ENCODE measurements at regions not wholly inside any gene's neighbourhood (a gene's known extent, or its start where the extent isn't known, plus 50 kb on each side); places are given as distances from the start of the nearest gene placed in this dataset.

DNA sequence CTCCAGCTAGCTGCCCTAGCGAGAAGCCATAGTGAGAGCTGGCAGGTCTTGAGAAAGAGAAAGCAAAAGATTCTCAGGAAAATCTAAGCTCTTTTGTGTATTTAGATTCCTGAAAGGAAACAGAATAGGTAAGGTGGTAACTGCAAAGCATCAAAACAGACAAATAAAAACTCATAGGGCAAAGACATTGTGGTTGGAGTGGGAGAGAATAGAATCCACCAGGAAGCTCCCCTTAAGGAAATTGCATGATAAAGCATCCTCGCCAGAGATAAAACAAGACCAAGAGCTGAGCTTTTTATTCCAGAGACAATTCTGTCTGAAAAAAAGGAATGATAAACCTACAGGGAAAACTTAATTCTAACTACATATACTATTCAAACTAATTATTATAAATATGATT lies 232.6 kb downstream of the SI start:
- ChIA-PET CTCF (no interaction called here), POLR2A (no interaction called here), RAD21 (ENCODE audit: low non-redundant PET in 1 of 2, low total read pairs in 2 of 2, uncharacterized antibody in 2 of 2, unreplicated experiment in 2 of 2) (interaction anchor here in 1 of 2 experiments (0.6 kb wide), 1 partner anchor 577 kb away, joined by 3 read pairs; no protein-coding TSS in a partner anchor)
- Histone ChIP-seq H3K9me2 (ENCODE audit: insufficient read depth) (no peaks in the 10 kb centered on the region), H4K20me1 (ENCODE audit: insufficient read depth) (no peaks in the 10 kb centered on the region), H3K4me1 (ENCODE audit: control insufficient read depth in 1 of 2, insufficient read depth in 2 of 2, low read length in 2 of 2) (no peaks in the 10 kb centered on the region), H3K4me2 (ENCODE audit: low read length) (no peak overlapping the region), H3K27me3 (ENCODE audit: insufficient read depth, low read length) (no peaks in the 10 kb centered on the region), H3K4me3 (replicated peaks in 1 of 2; ENCODE audit: low read depth in 1 of 2, low read length in 2 of 2) (no peak overlapping the region), H2AFZ (ENCODE audit: low read depth, low read length, poor library complexity, severe bottlenecking) (no peak overlapping the region), H3K27ac (ENCODE audit: low read depth, low read length) (no peak overlapping the region), H3K36me3 (ENCODE audit: control insufficient read depth in 1 of 2, insufficient read depth in 2 of 2, low read length in 2 of 2) (no peaks in the 10 kb centered on the region), H3K9me3 (ENCODE audit: control insufficient read depth in 1 of 2, insufficient read depth in 1 of 2, low read depth in 1 of 2, low read length in 2 of 2) (no peaks in the 10 kb centered on the region), H3K9ac (ENCODE audit: low read length) (no peak overlapping the region), H3K79me2 (ENCODE audit: insufficient read depth, low read length) (no peaks in the 10 kb centered on the region)
- DNase-seq (ENCODE audit: low read depth, low spot score), result no peak
- TF ChIP-seq TCF7L2 (IDR thresholded peaks at IDR 0.05; ENCODE audit: borderline replicate concordance, extremely low read depth, insufficient read depth, insufficient read length), result no peak
- TF ChIP-seq POLR2A (IDR thresholded peaks at IDR 0.05; ENCODE audit: borderline replicate concordance, extremely low read depth, insufficient read depth, insufficient read length), result no peak
- TF ChIP-seq EZH2 (IDR thresholded peaks at IDR 0.05), result no peak
- TF ChIP-seq EGR1 (IDR thresholded peaks at IDR 0.05; ENCODE audit: low read depth), result no peak
- no peak for TF ChIP-seq SRF (IDR thresholded peaks at IDR 0.05; ENCODE audit: low read depth)
- TF ChIP-seq POLR2AphosphoS5 (IDR thresholded peaks at IDR 0.05; ENCODE audit: low read depth, low read length), result no peak
- TF ChIP-seq RAD21 (IDR thresholded peaks at IDR 0.05; ENCODE audit: low read depth), result no peak
- no peak for TF ChIP-seq SIN3A (IDR thresholded peaks at IDR 0.05; ENCODE audit: low read depth)
- TF ChIP-seq, protein P1, sequence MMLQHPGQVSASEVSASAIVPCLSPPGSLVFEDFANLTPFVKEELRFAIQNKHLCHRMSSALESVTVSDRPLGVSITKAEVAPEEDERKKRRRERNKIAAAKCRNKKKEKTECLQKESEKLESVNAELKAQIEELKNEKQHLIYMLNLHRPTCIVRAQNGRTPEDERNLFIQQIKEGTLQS (IDR thresholded peaks at IDR 0.05), result no peak
- no peak for TF ChIP-seq YY1 (IDR thresholded peaks at IDR 0.05; ENCODE audit: extremely low read depth, insufficient replicate concordance, low read depth, low read length)
- TF ChIP-seq CEBPB (IDR thresholded peaks at IDR 0.05; ENCODE audit: low read depth), result no peak
- no peak for TF ChIP-seq ELF1 (IDR thresholded peaks at IDR 0.05; ENCODE audit: borderline replicate concordance, low read depth)
- intact Hi-C loops (cut with micrococcal nuclease), result no loop called here
- BruUV-seq (replicated peaks), result no TSS peak
- no peak for ATAC-seq

DNA sequence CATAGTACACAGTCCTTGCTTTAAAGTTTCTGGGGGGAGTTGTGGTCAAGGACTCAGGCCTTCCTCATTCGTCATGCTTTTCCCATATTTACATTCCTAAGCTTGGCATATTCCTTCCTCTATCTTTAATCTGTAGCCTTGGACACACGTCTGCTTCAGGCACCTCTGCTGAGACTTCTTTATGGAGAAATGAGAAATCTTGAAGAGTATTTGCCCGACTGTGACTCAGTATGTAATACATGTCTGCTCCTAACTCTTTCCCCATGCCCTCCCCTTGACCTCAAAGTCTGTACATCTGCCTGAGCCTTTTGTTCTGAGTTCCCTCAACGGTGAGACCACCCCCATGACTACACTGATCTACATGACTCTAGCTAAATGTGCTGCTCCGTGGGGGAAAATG lies 246.1 kb downstream of the SI start:
- intact Hi-C loops (cut with micrococcal nuclease), result no loop called here
- H2AFZ ChIP-seq (ENCODE audit: low read depth, low read length, poor library complexity, severe bottlenecking), result no peak overlapping the region

More for the DNA sequence above, 246.1 kb downstream of the SI start:
- H3K36me3 ChIP-seq (ENCODE audit: control insufficient read depth in 1 of 2, insufficient read depth in 2 of 2, low read length in 2 of 2), result no peaks in the 10 kb centered on the region
- H3K27ac ChIP-seq (ENCODE audit: low read depth, low read length), result no peak overlapping the region
- no peaks in the 10 kb centered on the region for H3K27me3 ChIP-seq (ENCODE audit: insufficient read depth, low read length)
- BruUV-seq (replicated peaks), result no TSS peak
- H3K79me2 ChIP-seq (ENCODE audit: insufficient read depth, low read length), result no peaks in the 10 kb centered on the region
- no peak overlapping the region for H3K9ac ChIP-seq (ENCODE audit: low read length)
- H3K4me3 ChIP-seq (replicated peaks in 1 of 2; ENCODE audit: low read depth in 1 of 2, low read length in 2 of 2), result no peak overlapping the region
- H3K9me3 ChIP-seq (ENCODE audit: control insufficient read depth in 1 of 2, insufficient read depth in 1 of 2, low read depth in 1 of 2, low read length in 2 of 2), result no peaks in the 10 kb centered on the region
- no peak for DNase-seq (ENCODE audit: low read depth, low spot score)
- no peak overlapping the region for H3K4me2 ChIP-seq (ENCODE audit: low read length)
- no peaks in the 10 kb centered on the region for H3K9me2 ChIP-seq (ENCODE audit: insufficient read depth)
- no peaks in the 10 kb centered on the region for H3K4me1 ChIP-seq (ENCODE audit: control insufficient read depth in 1 of 2, insufficient read depth in 2 of 2, low read length in 2 of 2)
- no peak for TF ChIP-seq RAD21 (IDR thresholded peaks at IDR 0.05; ENCODE audit: low read depth)
- TF ChIP-seq, protein P2, sequence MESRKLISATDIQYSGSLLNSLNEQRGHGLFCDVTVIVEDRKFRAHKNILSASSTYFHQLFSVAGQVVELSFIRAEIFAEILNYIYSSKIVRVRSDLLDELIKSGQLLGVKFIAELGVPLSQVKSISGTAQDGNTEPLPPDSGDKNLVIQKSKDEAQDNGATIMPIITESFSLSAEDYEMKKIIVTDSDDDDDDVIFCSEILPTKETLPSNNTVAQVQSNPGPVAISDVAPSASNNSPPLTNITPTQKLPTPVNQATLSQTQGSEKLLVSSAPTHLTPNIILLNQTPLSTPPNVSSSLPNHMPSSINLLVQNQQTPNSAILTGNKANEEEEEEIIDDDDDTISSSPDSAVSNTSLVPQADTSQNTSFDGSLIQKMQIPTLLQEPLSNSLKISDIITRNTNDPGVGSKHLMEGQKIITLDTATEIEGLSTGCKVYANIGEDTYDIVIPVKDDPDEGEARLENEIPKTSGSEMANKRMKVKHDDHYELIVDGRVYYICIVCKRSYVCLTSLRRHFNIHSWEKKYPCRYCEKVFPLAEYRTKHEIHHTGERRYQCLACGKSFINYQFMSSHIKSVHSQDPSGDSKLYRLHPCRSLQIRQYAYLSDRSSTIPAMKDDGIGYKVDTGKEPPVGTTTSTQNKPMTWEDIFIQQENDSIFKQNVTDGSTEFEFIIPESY (IDR thresholded peaks at IDR 0.05; ENCODE audit: extremely low read depth, insufficient replicate concordance, low read length), result no peak
- no peak for TF ChIP-seq JUND (IDR thresholded peaks at IDR 0.05)
- no peak for TF ChIP-seq EZH2 (IDR thresholded peaks at IDR 0.05)
- no peak for TF ChIP-seq SP1 (IDR thresholded peaks at IDR 0.05; ENCODE audit: low read depth)
- POLR2A ChIA-PET, result no interaction called here
- no peak for ATAC-seq
- RAD21 ChIA-PET (ENCODE audit: low non-redundant PET in 1 of 2, low total read pairs in 2 of 2, uncharacterized antibody in 2 of 2, unreplicated experiment in 2 of 2), result no interaction called here
- CTCF ChIA-PET, result no interaction called here
- H4K20me1 ChIP-seq (ENCODE audit: insufficient read depth), result no peaks in the 10 kb centered on the region

All from HCT116 (cell line).